Upper lobe of left lung (tissue), 4 donors: ENCODE measurements at regions not wholly inside any gene's neighbourhood (a gene's known extent, or its start where the extent isn't known, plus 50 kb on each side); places are given as distances from the start of the nearest gene placed in this dataset.

Experiments
- EP300 ChIP-seq, 4 donors: sonication (generic); formaldehyde crosslinking; IDR thresholded peaks; one replicate each; pipeline ENCODE4 v1.5.1; 2017; ENCODE audit warnings: antibody characterized with exemption in 4 of 4, control low read depth in 2 of 4
- POLR2AphosphoS5 ChIP-seq, 2 donors: sonication (generic); formaldehyde crosslinking; IDR thresholded peaks; one replicate each; pipeline ENCODE4 v1.5.1; 2017; ENCODE audit warnings: antibody characterized with exemption in 2 of 2
- TF ChIP-seq, protein P1 (sequence below), 6 experiments: fragments of 450-650 bp in 4 of 6; fragments of 200-600 bp in 2 of 6; sonication (generic) in 2 of 6; IDR thresholded peaks; one replicate each; pipeline ENCODE4 v1.5.1; 2016 to 2019; ENCODE audit warnings: antibody characterized with exemption in 6 of 6

DNA sequence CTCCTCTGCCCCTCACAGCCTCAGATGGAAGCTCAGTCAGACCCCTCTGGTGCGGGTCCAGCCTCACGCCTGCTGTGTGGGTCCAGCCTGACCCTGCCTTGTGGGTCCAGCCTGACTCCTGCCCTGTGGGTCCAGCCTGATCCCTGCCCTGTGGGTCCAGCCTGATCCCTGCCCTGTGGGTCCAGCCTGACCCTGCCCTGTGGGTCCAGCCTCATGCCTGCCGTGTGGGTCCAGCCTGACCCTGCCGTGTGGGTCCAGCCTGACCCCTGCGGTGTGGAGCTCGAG lies 445.3 kb downstream of the BRD1 start:
- TF ChIP-seq, protein P1, sequence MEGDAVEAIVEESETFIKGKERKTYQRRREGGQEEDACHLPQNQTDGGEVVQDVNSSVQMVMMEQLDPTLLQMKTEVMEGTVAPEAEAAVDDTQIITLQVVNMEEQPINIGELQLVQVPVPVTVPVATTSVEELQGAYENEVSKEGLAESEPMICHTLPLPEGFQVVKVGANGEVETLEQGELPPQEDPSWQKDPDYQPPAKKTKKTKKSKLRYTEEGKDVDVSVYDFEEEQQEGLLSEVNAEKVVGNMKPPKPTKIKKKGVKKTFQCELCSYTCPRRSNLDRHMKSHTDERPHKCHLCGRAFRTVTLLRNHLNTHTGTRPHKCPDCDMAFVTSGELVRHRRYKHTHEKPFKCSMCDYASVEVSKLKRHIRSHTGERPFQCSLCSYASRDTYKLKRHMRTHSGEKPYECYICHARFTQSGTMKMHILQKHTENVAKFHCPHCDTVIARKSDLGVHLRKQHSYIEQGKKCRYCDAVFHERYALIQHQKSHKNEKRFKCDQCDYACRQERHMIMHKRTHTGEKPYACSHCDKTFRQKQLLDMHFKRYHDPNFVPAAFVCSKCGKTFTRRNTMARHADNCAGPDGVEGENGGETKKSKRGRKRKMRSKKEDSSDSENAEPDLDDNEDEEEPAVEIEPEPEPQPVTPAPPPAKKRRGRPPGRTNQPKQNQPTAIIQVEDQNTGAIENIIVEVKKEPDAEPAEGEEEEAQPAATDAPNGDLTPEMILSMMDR (IDR thresholded peaks at IDR 0.05): no peak
- TF ChIP-seq POLR2AphosphoS5 (IDR thresholded peaks at IDR 0.05) (no peak), EP300 (IDR thresholded peaks at IDR 0.05) (no peak)
